ENCODE measurements at regions not wholly inside any gene's neighbourhood (a gene's known extent, or its start where the extent isn't known, plus 50 kb on each side); places are given as distances from the start of the nearest gene placed in this dataset.
"Not testable (repeated sequence)": the region's sequence is repeated elsewhere in the genome, so short reads cannot be mapped to it uniquely, and the experiment has no call there.

GRCh38 chr5:50501491-50502228 lies 60.6 kb upstream of the EMB start:
- no peak for DNase-seq

GRCh38 chr5:50513028-50513457 lies 72.0 kb upstream of the EMB start:
- not testable (repeated sequence) for DNase-seq

- not testable (repeated sequence) for DNase-seq
These were observed 80.0 kb upstream of the EMB start for GRCh38 chr5:50521060-50521459.

GRCh38 chr5:50527514-50528060 lies 86.5 kb upstream of the EMB start:
- not testable (repeated sequence) for DNase-seq

GRCh38 chr5:50535393-50535792 lies 94.3 kb upstream of the EMB start:
- DNase-seq: no peak

- DNase-seq: not testable (repeated sequence)
These were observed 96.4 kb upstream of the EMB start for GRCh38 chr5:50537534-50537933.

- DNase-seq: no peak
These were observed 106.2 kb upstream of the EMB start for GRCh38 chr5:50547303-50547702.

GRCh38 chr5:50550267-50550666 lies 109.2 kb upstream of the EMB start:
- DNase-seq: no peak

- no peak for DNase-seq
These were observed 109.9 kb upstream of the EMB start for GRCh38 chr5:50550993-50551392.

GRCh38 chr5:50553560-50553984 lies 112.5 kb upstream of the EMB start:
- DNase-seq: no peak

- not testable (repeated sequence) for DNase-seq
These were observed 107.8 kb upstream of the PARP8 start for GRCh38 chr5:50558640-50559039.

GRCh38 chr5:50559955-50560354 lies 106.5 kb upstream of the PARP8 start:
- no peak for DNase-seq

- no peak for DNase-seq
These were observed 103.7 kb upstream of the PARP8 start for GRCh38 chr5:50562694-50563093.

- no peak for DNase-seq
These were observed 102.4 kb upstream of the PARP8 start for GRCh38 chr5:50564079-50564478.

GRCh38 chr5:50564558-50564957 lies 101.9 kb upstream of the PARP8 start:
- DNase-seq: no peak

GRCh38 chr5:50574121-50574520 lies 92.3 kb upstream of the PARP8 start:
- no peak for DNase-seq

- DNase-seq: no peak
These were observed 90.7 kb upstream of the PARP8 start for GRCh38 chr5:50575740-50576139.

- no peak for DNase-seq
These were observed 90.2 kb upstream of the PARP8 start for GRCh38 chr5:50576265-50576664.

GRCh38 chr5:50576686-50577256 lies 89.7 kb upstream of the PARP8 start:
- no peak for DNase-seq

- DNase-seq: no peak
These were observed 85.9 kb upstream of the PARP8 start for GRCh38 chr5:50580506-50580905.

GRCh38 chr5:50581845-50582244 lies 84.6 kb upstream of the PARP8 start:
- DNase-seq: not testable (repeated sequence)

- no peak for DNase-seq
These were observed 83.7 kb upstream of the PARP8 start for GRCh38 chr5:50582699-50583098.

GRCh38 chr5:50583621-50584020 lies 82.8 kb upstream of the PARP8 start:
- no peak for DNase-seq

GRCh38 chr5:50588471-50588870 lies 78.0 kb upstream of the PARP8 start:
- not testable (repeated sequence) for DNase-seq

Measured in fibroblast of skin of right biceps (primary cell).